ENCODE measurements at regions not wholly inside any gene's neighbourhood (a gene's known extent, or its start where the extent isn't known, plus 50 kb on each side); places are given as distances from the start of the nearest gene placed in this dataset.
"Not testable (repeated sequence)": the region's sequence is repeated elsewhere in the genome, so short reads cannot be mapped to it uniquely, and the experiment has no call there.

DNA sequence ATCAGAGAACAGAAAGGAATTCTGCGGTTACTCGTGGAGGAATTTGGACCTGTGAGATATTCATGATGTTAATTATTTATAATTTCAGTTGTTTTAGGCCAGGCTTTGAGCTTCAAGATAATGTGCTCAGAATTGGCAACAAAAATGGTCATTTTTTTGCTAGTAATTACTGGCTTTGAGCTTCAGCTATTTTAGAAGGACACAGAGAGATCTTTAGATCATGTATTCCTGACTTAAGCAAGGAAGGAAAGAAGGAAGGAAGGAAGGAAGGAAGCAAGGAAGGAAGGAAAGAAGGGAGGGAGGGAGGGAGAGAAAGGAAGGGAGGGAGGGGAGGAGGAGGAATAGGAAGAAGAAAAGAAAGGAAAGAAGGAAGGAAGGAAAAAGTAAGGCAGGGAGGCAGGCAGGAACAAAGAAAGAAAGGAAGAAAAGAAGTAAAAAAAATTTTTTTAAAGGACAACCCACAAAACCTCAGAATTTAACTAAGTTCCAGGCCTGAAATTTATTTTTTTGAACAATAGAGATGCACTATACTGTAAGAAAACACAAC lies 277.9 kb upstream of the KLF3 start:
- DNase-seq: no peak

DNA sequence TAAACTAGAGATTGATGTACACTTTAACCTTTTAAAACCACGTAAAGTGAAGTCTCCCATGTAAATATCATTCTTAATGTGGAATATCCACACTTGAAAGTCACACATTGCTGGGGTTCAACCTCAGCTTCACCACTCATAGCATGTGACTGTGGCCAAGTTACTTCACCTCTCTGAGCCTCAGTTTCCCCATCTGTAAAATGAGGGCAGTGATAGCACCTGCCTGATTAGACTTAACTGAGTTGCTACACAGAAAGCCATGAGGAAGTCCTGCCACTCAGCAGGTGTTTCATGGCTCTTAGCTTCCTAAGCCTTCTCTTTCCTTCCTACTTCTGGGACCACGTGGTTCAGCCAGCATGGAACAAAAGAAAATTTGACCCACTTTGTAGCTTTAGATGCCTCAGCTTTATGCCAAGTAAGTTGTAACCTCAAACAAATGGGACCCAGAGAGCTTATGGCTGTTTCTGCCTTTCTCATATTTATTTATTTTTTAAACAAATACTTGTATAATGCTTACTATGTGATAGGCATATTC lies 277.3 kb upstream of the KLF3 start:
- no peak for DNase-seq

DNA sequence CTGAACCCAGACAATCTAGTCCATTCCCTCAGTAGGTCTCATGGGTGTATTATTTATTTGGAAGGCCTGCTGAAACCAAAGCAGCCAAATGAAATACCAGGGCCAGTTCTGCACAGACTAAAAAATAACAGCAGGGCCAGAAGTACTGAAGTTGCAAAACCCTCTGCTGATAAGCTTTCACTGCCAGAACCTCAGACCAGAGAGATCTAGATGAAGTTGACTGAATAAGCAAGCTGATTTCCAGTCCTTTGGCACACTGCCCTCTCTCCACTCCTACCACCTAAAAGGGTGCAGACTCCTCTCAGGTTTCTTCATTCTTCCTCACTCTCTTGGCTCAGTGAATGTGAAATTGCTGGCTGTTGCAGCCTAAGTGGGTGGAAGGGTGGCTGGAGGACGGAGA lies 276.7 kb upstream of the KLF3 start:
- DNase-seq: no peak

DNA sequence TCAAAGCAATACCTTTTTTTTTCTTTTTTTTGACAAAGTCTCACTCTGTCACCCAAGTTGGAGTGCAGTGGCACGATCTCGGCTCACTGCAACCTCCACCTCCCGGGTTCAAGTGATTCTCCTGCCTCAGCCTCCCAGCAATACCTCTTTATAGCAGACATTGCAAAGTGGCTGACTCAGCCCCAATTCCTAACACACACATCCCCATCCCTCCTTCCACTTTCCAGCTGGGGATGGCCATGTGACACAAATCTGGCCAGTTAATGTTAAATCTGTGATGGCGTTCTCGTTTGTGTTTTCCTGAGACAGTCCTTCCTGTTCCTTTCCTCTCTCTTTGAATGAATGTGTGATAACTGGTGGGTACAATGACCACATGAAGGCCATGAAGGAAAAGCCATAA lies 276.2 kb upstream of the KLF3 start:
- DNase-seq: no peak

DNA sequence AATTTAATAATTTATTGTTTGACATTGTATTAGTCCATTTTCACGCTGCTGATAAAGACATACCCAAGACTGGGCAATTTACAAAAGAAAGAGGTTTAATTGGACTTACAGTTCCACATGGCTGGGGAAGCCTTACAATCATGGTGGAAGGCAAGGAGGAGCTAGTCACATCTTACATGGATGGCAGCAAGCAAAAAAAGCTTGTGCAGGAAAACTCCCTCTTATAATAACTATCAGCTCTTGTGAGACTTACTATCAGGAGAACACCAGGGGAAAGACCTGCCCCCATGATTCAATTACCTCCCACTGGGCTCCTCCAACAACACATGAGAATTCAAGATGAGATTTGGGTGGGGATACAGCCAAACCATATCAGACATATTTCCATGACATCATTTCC lies 275.1 kb upstream of the KLF3 start:
- not testable (repeated sequence) for DNase-seq

DNA sequence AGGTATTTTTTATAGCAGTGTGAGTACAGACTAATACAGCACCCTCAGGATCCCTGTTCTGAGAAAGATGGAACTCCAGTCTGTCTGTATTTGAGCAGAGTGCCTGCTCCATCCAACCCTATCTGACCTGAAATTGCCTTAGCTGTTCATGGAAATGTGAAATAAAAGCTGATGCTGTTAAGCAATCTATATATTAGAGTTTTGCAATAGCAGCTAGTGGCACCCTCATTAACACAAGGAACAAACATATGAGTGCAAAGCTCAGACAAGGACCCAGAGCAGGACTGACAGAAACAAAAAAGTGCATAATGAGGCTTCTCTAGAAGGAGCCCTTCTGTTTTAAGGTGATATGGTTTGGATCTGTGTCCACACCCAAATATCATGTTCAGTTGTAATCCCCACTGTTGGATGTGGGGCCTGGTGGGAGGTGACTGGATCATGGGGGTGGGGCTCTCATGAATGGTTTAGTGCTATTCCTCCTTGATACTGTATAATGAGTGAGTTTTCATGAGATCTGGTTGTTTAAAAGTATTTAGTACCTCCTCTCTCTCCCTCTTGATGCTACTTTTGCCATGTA lies 272.9 kb upstream of the KLF3 start:
- no peak for DNase-seq

DNA sequence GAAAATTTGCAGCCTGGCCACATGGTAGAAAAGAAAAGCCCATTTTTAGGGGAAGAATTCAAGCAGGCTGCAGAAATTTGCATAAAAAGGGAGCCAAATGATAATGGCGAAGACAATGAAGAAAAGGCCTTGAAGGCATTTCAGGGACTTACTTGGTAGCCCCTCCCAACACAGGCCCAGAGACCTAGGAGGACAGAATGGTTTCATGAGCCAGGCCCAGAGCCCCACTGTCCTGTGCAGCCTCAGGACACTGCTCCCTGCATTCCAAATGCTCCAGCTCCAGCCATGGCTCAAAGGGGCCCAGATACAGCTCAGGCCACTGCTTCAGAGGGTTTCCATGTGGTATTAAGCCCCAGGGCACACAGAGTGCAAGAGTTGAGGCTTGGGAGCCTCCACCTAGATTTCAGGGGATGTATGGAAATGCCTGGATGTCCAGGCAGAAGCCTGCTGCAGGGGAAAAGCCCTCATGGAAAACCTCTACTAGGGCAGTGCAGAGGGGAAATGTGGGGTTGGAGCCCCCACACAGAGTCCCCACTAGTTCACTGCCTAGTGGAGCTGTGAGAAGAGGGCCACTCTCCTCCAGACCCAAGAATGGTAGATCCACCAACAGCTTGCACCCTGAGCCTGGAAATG lies 271.7 kb upstream of the KLF3 start:
- no peak for DNase-seq

DNA sequence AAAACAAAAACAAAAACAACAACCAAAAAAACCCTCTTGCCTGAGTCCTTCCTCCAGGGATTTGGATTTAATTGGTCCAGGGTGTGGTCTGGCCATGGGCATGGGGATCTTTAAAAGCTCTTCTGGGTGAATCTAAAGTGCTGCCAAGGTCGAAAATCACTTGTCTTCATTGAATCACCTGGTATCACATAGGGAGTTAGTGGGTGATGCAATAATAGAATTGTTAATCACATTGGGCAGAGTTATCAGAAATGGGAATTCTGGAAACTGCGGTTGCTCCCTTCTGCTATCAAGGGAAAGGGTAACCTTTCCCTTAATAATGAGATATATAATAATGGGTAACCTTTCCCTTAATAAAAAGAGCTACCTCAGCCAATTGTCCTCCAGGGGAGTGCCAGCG lies 267.9 kb upstream of the KLF3 start:
- DNase-seq: no peak

DNA sequence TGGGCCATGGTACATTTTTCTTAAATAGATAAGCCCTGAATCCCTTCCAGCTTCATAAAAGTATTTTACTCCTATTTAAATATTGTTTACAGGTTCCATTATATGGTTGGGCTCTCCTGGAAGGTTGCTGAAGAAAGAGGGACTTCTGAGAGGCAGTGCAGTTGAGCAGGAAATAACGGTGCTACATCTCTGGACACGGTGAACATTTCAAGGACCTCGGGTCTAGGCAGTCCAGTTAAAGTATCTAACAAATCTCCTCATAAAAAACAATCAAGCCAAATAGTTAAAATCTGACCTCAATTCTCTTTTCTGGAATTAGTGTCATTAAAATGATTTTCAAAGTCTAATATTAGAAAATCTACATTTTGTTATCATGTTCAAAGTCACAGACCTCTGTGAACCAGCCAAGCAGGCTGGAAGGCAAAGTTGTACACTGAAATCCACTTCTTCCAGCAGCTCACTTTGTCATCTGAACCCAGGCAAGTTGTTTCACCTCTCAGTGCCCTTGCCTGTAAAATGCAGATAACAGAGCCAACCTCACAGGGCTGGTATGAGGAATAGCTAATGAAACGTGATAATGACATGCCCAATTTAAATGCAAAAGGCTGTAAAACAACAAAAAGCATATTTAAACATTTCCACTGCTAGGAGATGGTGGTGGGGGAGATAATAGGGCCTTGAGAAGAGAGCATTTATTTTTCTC lies 267.0 kb upstream of the KLF3 start:
- no peak for DNase-seq

DNA sequence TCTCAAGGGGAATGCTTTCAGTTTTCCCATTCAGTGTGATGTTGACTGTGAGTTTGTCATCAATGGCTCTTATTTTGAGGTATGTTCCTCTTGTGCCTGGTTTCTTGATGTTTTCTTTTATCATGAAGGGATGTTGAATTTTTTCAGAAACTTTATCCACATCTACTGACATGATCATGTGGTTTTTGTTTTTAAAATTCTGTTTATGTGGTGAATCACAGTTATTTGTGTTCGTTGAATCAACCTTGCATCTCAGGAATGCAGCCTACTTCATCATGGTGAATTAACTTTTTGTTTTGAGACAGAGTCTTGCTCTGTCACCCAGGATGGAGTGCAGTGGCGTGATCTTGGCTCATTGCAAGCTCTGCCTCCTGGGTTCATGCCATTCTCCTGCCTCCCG lies 263.1 kb upstream of the KLF3 start:
- DNase-seq: no peak

DNA sequence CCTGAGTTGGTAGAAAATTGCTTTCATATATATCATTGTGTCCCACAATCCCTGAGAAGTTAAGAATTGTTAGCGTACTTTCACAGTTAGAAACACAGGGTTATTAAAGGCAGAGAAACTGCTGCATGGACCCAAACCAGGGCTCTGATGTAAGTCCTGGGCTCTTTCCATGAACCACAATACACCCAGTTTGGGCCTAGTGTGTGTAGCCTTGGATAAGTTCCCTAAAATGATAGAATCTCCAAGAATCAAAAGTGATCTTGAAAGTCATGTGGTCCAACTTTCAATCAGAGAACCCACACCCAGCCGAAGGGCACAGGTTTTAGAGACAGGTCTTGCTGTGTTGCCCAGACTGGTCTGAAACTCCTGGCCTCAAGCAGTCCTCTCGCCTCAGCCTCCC lies 257.8 kb upstream of the KLF3 start:
- no peak for DNase-seq

DNA sequence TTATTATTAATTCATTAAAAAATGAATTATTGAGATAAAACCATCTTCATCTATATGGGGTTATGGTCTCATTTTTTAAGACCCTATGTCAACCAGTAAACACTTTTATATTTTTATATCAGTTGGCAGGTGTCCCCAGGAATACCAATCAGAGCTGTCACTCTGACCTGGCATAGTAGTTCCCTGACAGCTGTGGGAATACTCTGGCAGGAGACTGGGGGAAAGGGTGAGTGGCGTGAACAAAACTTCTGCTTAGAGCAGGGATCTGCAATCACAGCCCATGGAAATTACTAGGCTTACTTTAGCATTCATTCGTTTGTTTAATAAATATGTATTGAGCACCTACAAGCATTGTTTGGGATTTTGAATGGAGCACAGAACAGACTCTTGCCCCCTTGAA lies 254.1 kb upstream of the KLF3 start:
- no peak for DNase-seq

DNA sequence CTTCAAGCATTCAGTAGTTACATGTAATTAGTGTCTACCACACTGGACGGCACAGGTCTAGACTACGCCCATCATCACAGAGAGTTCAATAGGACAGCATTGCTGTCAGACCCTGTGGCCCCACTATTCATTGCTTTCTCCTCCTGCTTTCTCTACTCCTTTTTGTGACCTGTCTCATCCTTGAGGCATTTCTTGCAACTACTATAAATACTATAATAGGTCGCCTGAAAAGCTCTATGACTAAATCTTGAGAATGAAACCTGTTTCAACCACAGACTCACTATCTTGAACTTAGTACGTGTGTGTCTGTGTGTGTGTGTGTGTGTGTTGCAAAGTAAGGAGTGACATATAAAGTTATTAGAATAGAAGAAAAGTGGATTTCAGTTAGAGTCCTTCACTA lies 252.9 kb upstream of the KLF3 start:
- DNase-seq: no peak

DNA sequence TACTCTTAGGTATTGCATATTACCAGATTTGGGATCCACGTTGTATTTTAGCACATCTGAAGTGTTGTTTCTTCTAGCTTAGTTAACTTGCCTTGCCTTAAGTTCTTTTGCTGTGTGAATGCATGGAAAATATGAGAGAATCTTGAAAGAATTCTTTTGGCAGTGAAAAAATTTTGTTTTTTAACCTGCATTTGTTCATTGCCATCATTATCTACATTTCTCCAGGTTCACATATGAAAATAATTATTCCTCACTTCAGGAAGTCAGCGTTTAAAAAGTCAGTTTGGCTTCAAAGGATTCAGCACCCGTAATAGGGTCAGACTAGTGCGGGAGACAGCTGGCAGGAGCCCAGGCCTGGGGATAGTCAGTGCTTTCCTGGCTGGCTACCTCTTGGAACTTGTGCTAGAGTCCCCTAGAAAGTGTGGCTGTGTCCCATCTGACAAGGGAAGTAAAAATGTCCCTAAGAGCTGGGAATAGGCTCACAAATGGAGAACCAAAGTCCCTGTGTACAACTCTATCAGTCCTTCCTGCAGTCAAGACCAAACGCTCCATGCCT lies 251.9 kb upstream of the KLF3 start:
- DNase-seq: no peak

DNA sequence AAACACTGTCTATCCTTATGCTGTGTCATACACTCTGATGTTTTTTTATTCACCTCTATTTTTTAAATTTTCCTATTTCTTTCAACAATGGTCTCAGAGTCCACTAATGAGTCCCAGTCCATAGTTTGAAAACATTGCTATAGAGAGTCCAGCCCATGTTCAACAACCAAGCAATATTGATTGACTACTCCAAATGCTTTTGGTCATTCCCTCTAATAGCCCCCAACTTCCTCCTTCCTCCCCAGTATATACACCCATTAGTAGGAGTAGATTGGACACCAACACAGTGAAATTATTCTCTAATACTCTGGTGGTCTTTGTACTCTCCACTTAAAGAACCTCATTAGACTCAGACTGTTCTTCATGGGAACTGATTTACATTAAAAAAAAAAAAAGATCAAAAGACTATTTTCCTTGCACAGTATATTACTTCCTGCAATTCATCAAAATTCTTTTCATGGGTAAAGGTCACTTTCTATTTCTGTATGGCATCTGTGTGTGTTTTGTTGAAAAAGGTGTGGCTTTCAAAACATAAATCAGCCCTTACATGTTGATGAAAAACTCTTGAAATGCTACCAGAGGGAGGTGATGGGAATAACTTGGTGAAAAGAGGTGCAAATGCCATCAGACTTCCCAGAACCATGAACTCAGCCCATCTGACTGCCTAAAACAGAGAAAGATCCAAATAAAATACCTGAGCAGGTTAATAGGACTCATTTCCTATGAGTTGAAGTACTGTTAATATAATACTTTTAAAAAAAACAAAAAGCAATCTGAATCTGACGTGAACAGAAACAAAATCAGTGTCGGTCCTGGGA lies 250.3 kb upstream of the KLF3 start:
- no peak for DNase-seq

DNA sequence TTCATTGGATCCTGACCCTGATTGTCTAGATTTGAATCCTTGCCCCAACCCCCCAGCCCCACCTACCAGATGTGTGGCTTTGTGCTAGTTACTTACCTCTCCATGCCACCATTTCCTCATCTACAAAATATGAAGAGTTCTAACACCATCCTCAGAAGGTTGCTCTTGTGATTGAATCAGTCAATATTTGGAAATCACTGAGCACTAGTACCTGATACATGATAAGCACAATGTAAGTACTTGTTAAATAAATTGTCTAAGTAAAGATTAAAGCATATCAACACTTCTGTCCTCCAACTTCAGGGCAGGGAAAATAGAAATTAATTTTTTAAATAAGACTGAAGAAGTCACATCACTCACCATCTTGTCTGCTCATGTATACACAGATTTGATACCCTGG lies 249.6 kb upstream of the KLF3 start:
- no peak for DNase-seq

DNA sequence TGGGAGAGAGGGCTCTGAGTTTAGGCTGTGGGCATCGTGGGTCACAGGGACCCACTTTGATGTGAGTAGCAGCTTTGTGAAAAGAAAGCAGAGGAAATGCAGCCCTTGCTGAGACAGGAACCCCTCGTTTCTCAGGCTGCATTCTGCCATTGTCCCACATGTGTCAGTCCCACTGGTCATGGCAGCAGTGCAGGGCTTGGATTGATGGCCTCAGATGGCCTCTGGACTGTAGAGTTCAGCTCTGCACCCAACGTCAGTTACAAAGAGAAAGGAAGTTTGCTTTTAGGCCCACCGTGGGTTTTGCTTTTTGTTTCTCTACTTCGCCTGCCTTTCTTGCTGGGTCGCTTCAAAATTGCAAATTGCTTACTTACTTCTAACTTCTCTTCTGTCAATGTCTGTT lies 248.3 kb upstream of the KLF3 start:
- no peak for DNase-seq

DNA sequence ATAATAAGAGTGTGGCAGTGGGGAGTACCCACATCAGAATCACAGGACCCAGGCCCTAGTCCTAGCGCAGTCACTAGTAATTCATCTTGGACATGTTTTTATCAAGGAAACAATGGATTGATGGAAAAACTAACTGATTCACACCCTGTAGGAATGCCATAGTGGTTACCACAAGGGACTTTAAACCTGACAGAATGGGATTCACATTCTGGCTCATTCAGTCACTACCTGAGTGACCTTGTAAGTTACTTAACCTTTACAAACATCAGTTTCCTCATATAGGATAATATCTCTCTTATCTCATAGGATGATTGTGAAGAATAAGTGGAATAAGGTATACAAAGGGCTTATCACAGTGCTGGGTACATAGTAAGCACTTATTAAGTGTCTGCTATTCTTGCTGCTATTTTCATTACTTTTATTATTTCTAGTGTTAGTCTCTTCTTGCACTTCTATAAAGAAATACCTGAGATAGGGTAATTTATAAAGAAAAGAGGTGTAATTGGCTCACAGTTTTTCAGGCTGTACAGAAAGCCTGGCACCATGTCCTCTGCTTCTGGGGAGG lies 247.5 kb upstream of the KLF3 start:
- DNase-seq: no peak

DNA sequence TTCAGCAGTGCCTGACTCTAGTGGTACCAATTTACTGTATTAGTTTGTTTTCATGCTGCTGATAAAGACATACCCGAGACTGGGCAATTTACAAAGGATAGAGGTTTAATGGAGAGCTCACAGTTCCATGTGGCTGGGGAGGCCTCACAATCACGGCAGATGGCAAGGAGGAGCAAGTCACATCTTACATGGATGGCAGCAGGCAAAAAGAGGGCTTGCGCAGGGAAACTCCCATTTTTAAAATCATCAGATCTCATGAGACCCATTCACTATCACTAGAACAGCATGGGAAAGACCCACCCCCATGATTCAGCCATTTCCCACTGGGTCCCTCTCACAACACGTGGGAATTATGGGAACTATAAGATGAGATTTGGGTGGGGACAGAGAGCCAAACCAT lies 243.7 kb upstream of the KLF3 start:
- not testable (repeated sequence) for DNase-seq

DNA sequence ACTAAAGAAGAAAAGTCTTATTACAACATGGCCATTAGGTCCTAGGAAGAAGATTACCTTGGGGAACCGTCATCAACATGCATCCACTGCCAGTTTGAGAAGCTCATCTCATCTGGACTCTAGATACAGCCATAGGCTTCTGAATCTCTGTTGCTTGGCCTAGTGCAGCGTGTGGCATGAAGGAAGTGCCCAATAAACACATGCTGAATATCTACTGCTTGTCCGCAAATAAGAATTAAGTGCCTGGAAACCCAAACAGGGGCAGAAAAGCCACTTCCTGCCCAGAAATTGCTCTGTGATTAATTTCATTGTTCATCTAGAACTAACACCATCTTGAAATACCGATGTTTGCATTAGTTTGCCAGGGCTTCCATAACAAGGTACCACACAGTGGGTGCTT lies 241.1 kb upstream of the KLF3 start:
- DNase-seq: no peak

DNA sequence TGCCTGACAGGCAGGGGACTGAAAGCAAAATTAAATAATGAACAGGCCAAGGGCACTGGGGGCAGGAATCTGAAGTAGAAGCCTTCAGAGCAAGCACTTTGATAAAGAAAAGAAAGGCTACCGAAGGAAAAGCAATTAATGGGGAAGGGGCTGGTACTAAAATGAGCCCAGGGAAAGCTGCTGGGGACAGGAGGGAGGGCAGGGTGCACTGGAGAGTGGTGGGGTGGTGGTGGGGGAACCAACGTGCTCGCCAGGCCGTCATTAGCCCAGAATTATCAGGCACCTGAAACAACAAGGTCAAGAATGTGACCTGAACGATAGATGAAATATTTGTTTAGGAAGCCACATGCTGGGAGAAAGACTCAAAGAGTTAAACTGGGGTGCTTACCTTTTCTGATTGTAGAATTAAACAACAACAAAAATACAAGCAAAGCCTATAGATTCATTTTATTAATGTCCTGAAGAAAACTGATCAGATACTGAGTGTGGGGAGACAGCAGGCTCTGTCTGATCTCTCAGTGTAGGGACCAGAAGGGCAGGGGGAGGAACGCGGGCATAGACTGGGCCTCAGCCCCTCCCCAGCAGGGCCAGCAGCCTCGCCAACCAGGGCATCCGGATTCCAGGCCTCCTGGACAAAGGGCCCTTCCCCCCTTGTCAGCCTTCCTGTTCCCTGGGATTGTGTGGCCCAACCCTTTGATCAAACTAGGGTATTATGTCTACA lies 239.7 kb upstream of the KLF3 start:
- no peak for DNase-seq

DNA sequence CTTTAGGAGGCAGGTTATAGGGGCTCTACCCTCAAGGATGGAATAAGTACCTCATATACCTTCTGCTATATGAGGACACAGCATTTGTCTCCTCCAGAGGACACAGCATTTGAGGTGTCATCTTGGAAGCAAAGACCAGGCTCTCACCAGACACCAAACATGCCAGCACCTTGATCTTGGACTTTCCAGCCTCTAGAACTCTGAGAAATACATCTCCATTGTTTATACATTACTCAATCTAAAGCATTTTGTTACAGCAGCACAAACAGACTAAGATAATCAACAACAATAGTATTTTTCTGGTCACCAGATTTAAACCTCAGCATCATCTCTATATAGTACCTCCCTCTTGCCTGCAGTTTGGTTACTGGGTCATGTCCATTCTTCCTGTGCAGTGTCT lies 237.5 kb upstream of the KLF3 start:
- DNase-seq: no peak
